Hematopoietic multipotent progenitor cell treated with erythropoietin and hydrocortisone succinate and interleukin-3 and kit ligand, for 15 days (in vitro differentiated cells): ENCODE measurements at regions not wholly inside any gene's neighbourhood (a gene's known extent, or its start where the extent isn't known, plus 50 kb on each side); places are given as distances from the start of the nearest gene placed in this dataset.

ENCODE experiments used
- DNase-seq: peaks from one replicate; pipeline ENCODE4 v3.0.0-alpha.2; 2015; ENCODE audit warnings: low spot score

GRCh38 chr10:84789026-84789425, 460.6 kb downstream of the CCSER2 start:
- DNase-seq, result no peak

GRCh38 chr10:84798312-84798711, 469.9 kb downstream of the CCSER2 start:
- no peak for DNase-seq

- no peak for DNase-seq
Observed at GRCh38 chr10:84801156-84801555, 472.8 kb downstream of the CCSER2 start.

- no peak for DNase-seq
Observed at GRCh38 chr10:84801916-84802315, 473.5 kb downstream of the CCSER2 start.

- no peak for DNase-seq
Observed at GRCh38 chr10:84805149-84805548, 476.8 kb downstream of the CCSER2 start.

GRCh38 chr10:84811113-84811512, 482.7 kb downstream of the CCSER2 start:
- no peak for DNase-seq

GRCh38 chr10:84818961-84819360, 490.6 kb downstream of the CCSER2 start:
- no peak for DNase-seq

GRCh38 chr10:84820120-84820519, 491.7 kb downstream of the CCSER2 start:
- no peak for DNase-seq

GRCh38 chr10:84820596-84820995, 492.2 kb downstream of the CCSER2 start:
- no peak for DNase-seq

GRCh38 chr10:84822931-84823630, 494.7 kb downstream of the CCSER2 start:
- DNase-seq, result no peak

- no peak for DNase-seq
Observed at GRCh38 chr10:84824525-84824924, 496.1 kb downstream of the CCSER2 start.

GRCh38 chr10:84825330-84825729, 496.9 kb downstream of the CCSER2 start:
- DNase-seq, result no peak

- DNase-seq, result no peak
Observed at GRCh38 chr10:84826704-84827103, 498.3 kb downstream of the CCSER2 start.

- DNase-seq, result no peak
Observed at GRCh38 chr10:84829131-84829530, 500.7 kb downstream of the CCSER2 start.

GRCh38 chr10:84837041-84837812, 508.8 kb downstream of the CCSER2 start:
- DNase-seq, result no peak

- DNase-seq, result no peak
Observed at GRCh38 chr10:84837877-84838276, 509.5 kb downstream of the CCSER2 start.

- DNase-seq, result no peak
Observed at GRCh38 chr10:84838851-84839250, 510.5 kb downstream of the CCSER2 start.

GRCh38 chr10:84842593-84842992, 514.2 kb downstream of the CCSER2 start:
- DNase-seq, result no peak

GRCh38 chr10:84844461-84844860, 516.1 kb downstream of the CCSER2 start:
- DNase-seq, result no peak

GRCh38 chr10:84845628-84846261, 517.4 kb downstream of the CCSER2 start:
- no peak for DNase-seq

- DNase-seq, result no peak
Observed at GRCh38 chr10:84846658-84847316, 518.4 kb downstream of the CCSER2 start.

- DNase-seq, result no peak
Observed at GRCh38 chr10:84848967-84849366, 520.6 kb downstream of the CCSER2 start.

GRCh38 chr10:84850826-84851225, 522.4 kb downstream of the CCSER2 start:
- DNase-seq, result no peak
